ENCODE measurements at regions not wholly inside any gene's neighbourhood (a gene's known extent, or its start where the extent isn't known, plus 50 kb on each side); places are given as distances from the start of the nearest gene placed in this dataset.

GRCh38 chr15:69865369-69865768, 232.3 kb downstream of the TLE3 start:
- H3K27me3 ChIP-seq: peaks cover 0 to 6% of the 10 kb centered on the region in 2 donors
- H3K4me3 ChIP-seq: no peak overlapping the region
- no peaks in the 10 kb centered on the region for H3K9me3 ChIP-seq
- intact Hi-C loops (cut with DNase I; ENCODE audit: low total_unique reads): no loop called here
- H3K27ac ChIP-seq: no peak overlapping the region
- no peaks in the 10 kb centered on the region for H3K4me1 ChIP-seq
- DNase-seq: no peak
- TF ChIP-seq CTCF (IDR thresholded peaks at IDR 0.05): no peak
- no peaks in the 10 kb centered on the region for H3K36me3 ChIP-seq

GRCh38 chr15:69868756-69869155, 229.0 kb downstream of the TLE3 start:
- Histone ChIP-seq H3K4me1 (no peaks in the 10 kb centered on the region), H3K9me3 (peaks cover 0 to 9% (median 5%) of the 10 kb centered on the region in 3 donors), H3K36me3 (no peaks in the 10 kb centered on the region), H3K27ac (no peak overlapping the region), H3K4me3 (no peak overlapping the region), H3K27me3 (peaks cover 0 to 6% of the 10 kb centered on the region in 2 donors)
- intact Hi-C loops (cut with DNase I; ENCODE audit: low total_unique reads): no loop called here
- DNase-seq: no peak
- no peak for TF ChIP-seq CTCF (IDR thresholded peaks at IDR 0.05)

GRCh38 chr15:69869291-69869690, 228.4 kb downstream of the TLE3 start:
- DNase-seq: no peak
- intact Hi-C loops (cut with DNase I; ENCODE audit: low total_unique reads): no loop called here
- Histone ChIP-seq H3K4me1 (no peaks in the 10 kb centered on the region), H3K27me3 (peaks cover 0 to 6% of the 10 kb centered on the region in 2 donors), H3K4me3 (no peak overlapping the region), H3K36me3 (no peaks in the 10 kb centered on the region), H3K9me3 (peaks cover 0 to 14% (median 10%) of the 10 kb centered on the region in 3 donors), H3K27ac (no peak overlapping the region)
- TF ChIP-seq CTCF (IDR thresholded peaks at IDR 0.05): no peak

- Histone ChIP-seq H3K36me3 (no peaks in the 10 kb centered on the region), H3K27me3 (peaks cover 0 to 6% of the 10 kb centered on the region in 2 donors), H3K4me3 (no peak overlapping the region), H3K27ac (no peak overlapping the region), H3K9me3 (peaks cover 0 to 19% (median 17%) of the 10 kb centered on the region in 3 donors), H3K4me1 (no peaks in the 10 kb centered on the region)
- DNase-seq: no peak
- intact Hi-C loops (cut with DNase I; ENCODE audit: low total_unique reads): no loop called here
- TF ChIP-seq CTCF (IDR thresholded peaks at IDR 0.05): no peak
Observed at GRCh38 chr15:69869881-69870505, 227.7 kb downstream of the TLE3 start.

GRCh38 chr15:69871511-69872134, 226.1 kb downstream of the TLE3 start:
- TF ChIP-seq CTCF (IDR thresholded peaks at IDR 0.05): no peak
- Histone ChIP-seq H3K36me3 (no peaks in the 10 kb centered on the region), H3K4me1 (no peaks in the 10 kb centered on the region), H3K4me3 (no peak overlapping the region), H3K27ac (no peak overlapping the region), H3K27me3 (peaks cover 0 to 6% of the 10 kb centered on the region in 2 donors), H3K9me3 (peaks cover 0 to 20% (median 19%) of the 10 kb centered on the region in 3 donors)
- no peak for DNase-seq
- intact Hi-C loops (cut with DNase I; ENCODE audit: low total_unique reads): no loop called here
